NCI-H1417 treated with DMSO at 0.1 percent for 48 hours (cell line): ENCODE measurements at regions not wholly inside any gene's neighbourhood (a gene's known extent, or its start where the extent isn't known, plus 50 kb on each side); places are given as distances from the start of the nearest gene placed in this dataset.

Experiments
- DNase-seq: peaks from one replicate; lab custom pipeline; 2025; lab: John Stamatoyannopoulos, UW

- no peak for DNase-seq
Measured at GRCh38 chr2:194270648-194271047, 1386.4 kb upstream of the SLC39A10 start.

- no peak for DNase-seq
Measured at GRCh38 chr2:194264586-194264985, 1392.4 kb upstream of the SLC39A10 start.

GRCh38 chr2:194260185-194260584 lies 1396.8 kb upstream of the SLC39A10 start:
- no peak for DNase-seq

GRCh38 chr2:194257095-194257494 lies 1399.9 kb upstream of the SLC39A10 start:
- DNase-seq, result no peak

GRCh38 chr2:194253528-194254259 lies 1403.3 kb upstream of the SLC39A10 start:
- DNase-seq, result no peak

GRCh38 chr2:194252127-194252526 lies 1404.9 kb upstream of the SLC39A10 start:
- no peak for DNase-seq

- DNase-seq, result no peak
Measured at GRCh38 chr2:194232600-194232999, 1424.4 kb upstream of the SLC39A10 start.

GRCh38 chr2:194223218-194223617 lies 1433.8 kb upstream of the SLC39A10 start:
- no peak for DNase-seq

GRCh38 chr2:194214192-194214591 lies 1442.8 kb upstream of the SLC39A10 start:
- DNase-seq, result no peak

GRCh38 chr2:194205568-194206227 lies 1451.3 kb upstream of the SLC39A10 start:
- DNase-seq, result no peak

GRCh38 chr2:194203898-194204297 lies 1453.1 kb upstream of the SLC39A10 start:
- DNase-seq, result no peak

- no peak for DNase-seq
Measured at GRCh38 chr2:194182888-194183287, 1474.1 kb upstream of the SLC39A10 start.

GRCh38 chr2:194176134-194176533 lies 1480.9 kb upstream of the SLC39A10 start:
- DNase-seq, result no peak

GRCh38 chr2:194166818-194167217 lies 1490.2 kb upstream of the SLC39A10 start:
- DNase-seq, result no peak

GRCh38 chr2:194155431-194155830 lies 1501.6 kb upstream of the SLC39A10 start:
- DNase-seq, result no peak

- DNase-seq, result no peak
Measured at GRCh38 chr2:194151231-194151630, 1505.8 kb upstream of the SLC39A10 start.

GRCh38 chr2:194135463-194135862 lies 1521.6 kb upstream of the SLC39A10 start:
- DNase-seq, result no peak

GRCh38 chr2:194128810-194129209 lies 1528.2 kb upstream of the SLC39A10 start:
- no peak for DNase-seq

GRCh38 chr2:194126418-194126817 lies 1530.6 kb upstream of the SLC39A10 start:
- no peak for DNase-seq

GRCh38 chr2:194116861-194117260 lies 1540.2 kb upstream of the SLC39A10 start:
- DNase-seq, result no peak

- DNase-seq, result no peak
Measured at GRCh38 chr2:194105358-194105757, 1551.7 kb upstream of the SLC39A10 start.

- no peak for DNase-seq
Measured at GRCh38 chr2:194104687-194105086, 1552.3 kb upstream of the SLC39A10 start.

- DNase-seq, result no peak
Measured at GRCh38 chr2:194103941-194104659, 1552.9 kb upstream of the SLC39A10 start.
